ENCODE measurements at regions not wholly inside any gene's neighbourhood (a gene's known extent, or its start where the extent isn't known, plus 50 kb on each side); places are given as distances from the start of the nearest gene placed in this dataset.
"Not testable (repeated sequence)": the region's sequence is repeated elsewhere in the genome, so short reads cannot be mapped to it uniquely, and the experiment has no call there.

- TF ChIP-seq, protein P1, sequence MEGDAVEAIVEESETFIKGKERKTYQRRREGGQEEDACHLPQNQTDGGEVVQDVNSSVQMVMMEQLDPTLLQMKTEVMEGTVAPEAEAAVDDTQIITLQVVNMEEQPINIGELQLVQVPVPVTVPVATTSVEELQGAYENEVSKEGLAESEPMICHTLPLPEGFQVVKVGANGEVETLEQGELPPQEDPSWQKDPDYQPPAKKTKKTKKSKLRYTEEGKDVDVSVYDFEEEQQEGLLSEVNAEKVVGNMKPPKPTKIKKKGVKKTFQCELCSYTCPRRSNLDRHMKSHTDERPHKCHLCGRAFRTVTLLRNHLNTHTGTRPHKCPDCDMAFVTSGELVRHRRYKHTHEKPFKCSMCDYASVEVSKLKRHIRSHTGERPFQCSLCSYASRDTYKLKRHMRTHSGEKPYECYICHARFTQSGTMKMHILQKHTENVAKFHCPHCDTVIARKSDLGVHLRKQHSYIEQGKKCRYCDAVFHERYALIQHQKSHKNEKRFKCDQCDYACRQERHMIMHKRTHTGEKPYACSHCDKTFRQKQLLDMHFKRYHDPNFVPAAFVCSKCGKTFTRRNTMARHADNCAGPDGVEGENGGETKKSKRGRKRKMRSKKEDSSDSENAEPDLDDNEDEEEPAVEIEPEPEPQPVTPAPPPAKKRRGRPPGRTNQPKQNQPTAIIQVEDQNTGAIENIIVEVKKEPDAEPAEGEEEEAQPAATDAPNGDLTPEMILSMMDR (IDR thresholded peaks at IDR 0.05) = not testable (repeated sequence)
- not testable (repeated sequence) for TF ChIP-seq ZFX (IDR thresholded peaks at IDR 0.05; ENCODE audit: borderline replicate concordance)
Observed at GRCh38 chr22:11614798-11615433, 3913.1 kb upstream of the OR11H1 start.

Data from 22Rv1 (cell line).